Liver (tissue), 8 donors: ENCODE measurements at regions not wholly inside any gene's neighbourhood (a gene's known extent, or its start where the extent isn't known, plus 50 kb on each side); places are given as distances from the start of the nearest gene placed in this dataset.
A peak's percentile ranks its signal among the peaks of the same experiment; 100 is the strongest.

Experiments used
- DNase-seq: peaks from one replicate; pipeline ENCODE4 v3.0.0-alpha.2; 2017; ENCODE audit warnings: low spot score
- H3K27ac ChIP-seq, 2 donors: one replicate each; pipeline ENCODE4 v1.7.0; 2013; ENCODE audit warnings: inconsistent platforms in 2 of 2, low read length in 2 of 2, control low read depth in 1 of 2, low read depth in 1 of 2, mild to moderate bottlenecking in 1 of 2
- H3K27me3 ChIP-seq, 4 donors: one replicate each; pipeline versions ENCODE4 v1.6.1 to v1.7.0; 2013; ENCODE audit warnings: low read length in 3 of 4, inconsistent platforms in 1 of 4, mild to moderate bottlenecking in 1 of 4, moderate library complexity in 1 of 4; ENCODE audit not compliant: control insufficient read depth in 4 of 4, insufficient read depth in 4 of 4
- H3K36me3 ChIP-seq, 4 donors: one replicate each; pipeline versions ENCODE4 v1.6.1 to v1.7.0; 2013; ENCODE audit warnings: low read length in 3 of 4, mild to moderate bottlenecking in 3 of 4, low read depth in 1 of 4, moderate library complexity in 1 of 4; ENCODE audit not compliant: control insufficient read depth in 4 of 4, insufficient read depth in 3 of 4
- H3K4me1 ChIP-seq, 4 donors: one replicate each; pipeline versions ENCODE4 v1.6.1 to v1.7.0; 2013; ENCODE audit warnings: low read length in 3 of 4, mild to moderate bottlenecking in 3 of 4, moderate library complexity in 1 of 4; ENCODE audit not compliant: control insufficient read depth in 4 of 4, insufficient read depth in 4 of 4
- H3K4me3 ChIP-seq, 3 donors: one replicate each; pipeline versions ENCODE4 v1.6.1 to v1.7.0; 2013; ENCODE audit warnings: low read length in 3 of 3, control low read depth in 1 of 3, low read depth in 1 of 3, mild to moderate bottlenecking in 1 of 3
- H3K9ac ChIP-seq, 2 donors: one replicate each; pipeline ENCODE4 v1.7.0; 2013; ENCODE audit warnings: low read length in 2 of 2, mild to moderate bottlenecking in 2 of 2, moderate library complexity in 2 of 2, control low read depth in 1 of 2, low read depth in 1 of 2
- H3K9me3 ChIP-seq, 4 donors: one replicate each; pipeline versions ENCODE4 v1.6.1 to v1.7.0; 2013; ENCODE audit warnings: low read length in 3 of 4; ENCODE audit not compliant: control insufficient read depth in 4 of 4
- EGR1 ChIP-seq, 2 donors: IDR thresholded peaks; 2 replicates each; pipeline ENCODE4 v1.6.1; 2016 to 2018; ENCODE audit warnings: antibody characterized with exemption in 2 of 2, low read depth in 2 of 2
- FOXA1 ChIP-seq: IDR thresholded peaks from 2 replicates; pipeline ENCODE4 v1.6.1; 2016; ENCODE audit warnings: antibody characterized with exemption
- FOXA2 ChIP-seq: IDR thresholded peaks from 2 replicates; pipeline ENCODE4 v1.6.1; 2016; ENCODE audit warnings: antibody characterized with exemption
- GABPA ChIP-seq, 2 donors: IDR thresholded peaks in 1 of 2; conservative IDR thresholded peaks in 1 of 2; 2 replicates each; pipeline ENCODE4 v1.6.1; 2016; ENCODE audit warnings: antibody characterized with exemption in 2 of 2, mild to moderate bottlenecking in 1 of 2, moderate library complexity in 1 of 2
- HNF4A ChIP-seq, 2 donors: conservative IDR thresholded peaks; 2 replicates each; pipeline ENCODE4 v1.6.1; 2016; ENCODE audit warnings: antibody characterized with exemption in 2 of 2, mild to moderate bottlenecking in 2 of 2
- HNF4G ChIP-seq: IDR thresholded peaks from 2 replicates; pipeline ENCODE4 v1.6.1; 2016; ENCODE audit warnings: antibody characterized with exemption
- JUND ChIP-seq, 2 donors: IDR thresholded peaks; 2 replicates each; pipeline ENCODE4 v1.6.1; 2016; ENCODE audit warnings: antibody characterized with exemption in 2 of 2
- NR2F2 ChIP-seq: IDR thresholded peaks from 2 replicates; pipeline ENCODE4 v1.6.1; 2016; ENCODE audit warnings: antibody characterized with exemption
- RAD21 ChIP-seq, 2 donors: IDR thresholded peaks; 2 replicates each; pipeline ENCODE4 v1.6.1; 2016; ENCODE audit warnings: antibody characterized with exemption in 2 of 2, mild to moderate bottlenecking in 2 of 2
- RXRA ChIP-seq, 2 donors: IDR thresholded peaks; 2 replicates each; pipeline ENCODE4 v1.6.1; 2017 to 2018; ENCODE audit warnings: antibody characterized with exemption in 2 of 2, mild to moderate bottlenecking in 1 of 2
- SP1 ChIP-seq: IDR thresholded peaks from 2 replicates; pipeline ENCODE4 v1.6.1; 2018; ENCODE audit warnings: antibody characterized with exemption, mild to moderate bottlenecking
- TAF1 ChIP-seq: conservative IDR thresholded peaks from 2 replicates; pipeline ENCODE4 v1.6.1; 2016; ENCODE audit warnings: antibody characterized with exemption, mild to moderate bottlenecking
- YY1 ChIP-seq: IDR thresholded peaks from 2 replicates; pipeline ENCODE4 v1.6.1; 2016; ENCODE audit warnings: antibody characterized with exemption, mild to moderate bottlenecking
- WGBS: extraction: QIAGEN DNeasy Blood & Tissue Kit; methylation state at CpG from one replicate; pipeline ENCODE4 v1.1.7; 2013; 5-methylcytosine and 5-hydroxymethylcytosine counted together
- TF ChIP-seq, protein P1 (sequence below): IDR thresholded peaks from 2 replicates; pipeline ENCODE4 v1.6.1; 2016; ENCODE audit warnings: antibody characterized with exemption, mild to moderate bottlenecking
- TF ChIP-seq, protein P2 (sequence below): IDR thresholded peaks from 2 replicates; pipeline ENCODE4 v1.6.1; 2016; ENCODE audit warnings: antibody characterized with exemption
- TF ChIP-seq, protein P3 (sequence below): IDR thresholded peaks from 2 replicates; pipeline ENCODE4 v1.6.1; 2016; ENCODE audit warnings: antibody characterized with exemption
- TF ChIP-seq, protein P4 (sequence below): IDR thresholded peaks from 2 replicates; pipeline ENCODE4 v1.6.1; 2016; ENCODE audit warnings: antibody characterized with exemption
- TF ChIP-seq, protein P5 (sequence below): fragments of 150-350 bp; IDR thresholded peaks from 2 replicates; pipeline ENCODE4 v1.5.1; 2017; ENCODE audit warnings: improper control_type of control experiment, low read depth, low read length; ENCODE audit not compliant: missing input control
- donor health status: healthy.
- donor health status: healthy.
- donor health status: healthy.
- donor health status: healthy.
- donor health status: healthy.

DNA sequence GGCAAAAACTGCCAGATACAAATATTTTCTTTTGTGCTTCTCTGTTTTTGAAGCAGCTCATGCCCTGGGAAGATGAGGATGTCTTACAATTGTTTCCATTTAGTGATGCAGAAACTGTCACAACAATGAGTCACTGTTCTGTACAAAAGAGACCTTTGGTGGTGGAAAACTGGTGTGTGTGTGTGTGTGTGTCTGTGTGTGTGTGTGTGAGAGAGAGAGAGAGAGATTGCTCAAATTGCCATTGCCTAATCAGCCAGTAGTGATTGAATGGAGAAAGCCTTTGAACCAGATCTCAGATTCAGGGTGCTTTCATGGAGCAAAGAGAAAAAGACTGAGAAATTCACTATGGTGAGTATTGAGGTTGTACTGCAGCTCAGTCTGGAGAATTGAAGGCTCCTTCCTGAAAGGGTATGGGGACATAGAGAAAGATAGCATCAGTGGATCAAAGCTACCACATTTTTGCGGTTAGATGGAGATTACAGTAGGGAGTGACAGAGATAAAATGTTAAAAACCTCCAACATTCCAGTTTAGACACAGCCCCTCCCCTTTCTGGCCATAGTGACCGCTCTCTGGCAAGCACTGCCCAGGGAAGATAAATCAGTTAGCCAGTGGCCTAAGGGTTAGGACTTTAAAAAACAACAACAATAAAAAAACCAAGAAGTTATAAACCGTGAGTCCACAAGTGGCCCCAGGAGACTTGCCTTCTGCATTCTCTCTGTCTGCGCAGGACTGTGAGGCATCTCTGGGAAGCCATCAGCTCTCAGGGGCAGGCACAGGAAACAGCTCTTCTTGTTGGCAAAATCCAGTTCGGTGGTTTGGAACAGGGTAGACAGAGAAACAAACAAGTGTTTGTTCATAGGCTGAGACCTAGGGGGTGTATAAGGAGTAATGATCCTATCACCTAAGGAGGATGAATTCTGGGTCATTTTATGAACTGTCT lies 406.5 kb downstream of the DUSP10 start:
- Histone ChIP-seq H3K4me1 (peaks cover 0 to 5% (median 0%) of the 10 kb centered on the region in 4 donors), H3K4me3 (no peak overlapping the region), H3K36me3 (no peaks in the 10 kb centered on the region), H3K27me3 (no peaks in the 10 kb centered on the region), H3K9ac (no peak overlapping the region), H3K27ac (peak overlapping the region; percentile 43 to 54), H3K9me3 (peaks cover 0 to 11% (median 2%) of the 10 kb centered on the region in 4 donors)
- no peak for DNase-seq
- TF ChIP-seq JUND (IDR thresholded peaks at IDR 0.05) (peak; percentile 74 to 93), SP1 (no peak), FOXA2 (peak; percentile 27), TAF1 (no peak), RXRA (IDR thresholded peaks at IDR 0.05) (peak in 1 of 2 donors; percentile 72), NR2F2 (no peak), YY1 (peak; percentile 38), RAD21 (IDR thresholded peaks at IDR 0.05) (peak; percentile 23 to 34), FOXA1 (no peak), EGR1 (IDR thresholded peaks at IDR 0.05; ENCODE audit: low read depth in 2 of 2) (peak in 1 of 2 donors; percentile 63), HNF4G (no peak), HNF4A (conservative IDR thresholded peaks at IDR 0.05) (peak; percentile 30 to 62), GABPA (IDR thresholded peaks at IDR 0.05 in 1 of 2, conservative IDR thresholded peaks at IDR 0.05 in 1 of 2) (no peak)
- TF ChIP-seq, protein P1, sequence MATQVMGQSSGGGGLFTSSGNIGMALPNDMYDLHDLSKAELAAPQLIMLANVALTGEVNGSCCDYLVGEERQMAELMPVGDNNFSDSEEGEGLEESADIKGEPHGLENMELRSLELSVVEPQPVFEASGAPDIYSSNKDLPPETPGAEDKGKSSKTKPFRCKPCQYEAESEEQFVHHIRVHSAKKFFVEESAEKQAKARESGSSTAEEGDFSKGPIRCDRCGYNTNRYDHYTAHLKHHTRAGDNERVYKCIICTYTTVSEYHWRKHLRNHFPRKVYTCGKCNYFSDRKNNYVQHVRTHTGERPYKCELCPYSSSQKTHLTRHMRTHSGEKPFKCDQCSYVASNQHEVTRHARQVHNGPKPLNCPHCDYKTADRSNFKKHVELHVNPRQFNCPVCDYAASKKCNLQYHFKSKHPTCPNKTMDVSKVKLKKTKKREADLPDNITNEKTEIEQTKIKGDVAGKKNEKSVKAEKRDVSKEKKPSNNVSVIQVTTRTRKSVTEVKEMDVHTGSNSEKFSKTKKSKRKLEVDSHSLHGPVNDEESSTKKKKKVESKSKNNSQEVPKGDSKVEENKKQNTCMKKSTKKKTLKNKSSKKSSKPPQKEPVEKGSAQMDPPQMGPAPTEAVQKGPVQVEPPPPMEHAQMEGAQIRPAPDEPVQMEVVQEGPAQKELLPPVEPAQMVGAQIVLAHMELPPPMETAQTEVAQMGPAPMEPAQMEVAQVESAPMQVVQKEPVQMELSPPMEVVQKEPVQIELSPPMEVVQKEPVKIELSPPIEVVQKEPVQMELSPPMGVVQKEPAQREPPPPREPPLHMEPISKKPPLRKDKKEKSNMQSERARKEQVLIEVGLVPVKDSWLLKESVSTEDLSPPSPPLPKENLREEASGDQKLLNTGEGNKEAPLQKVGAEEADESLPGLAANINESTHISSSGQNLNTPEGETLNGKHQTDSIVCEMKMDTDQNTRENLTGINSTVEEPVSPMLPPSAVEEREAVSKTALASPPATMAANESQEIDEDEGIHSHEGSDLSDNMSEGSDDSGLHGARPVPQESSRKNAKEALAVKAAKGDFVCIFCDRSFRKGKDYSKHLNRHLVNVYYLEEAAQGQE: no peak
- TF ChIP-seq, protein P2, sequence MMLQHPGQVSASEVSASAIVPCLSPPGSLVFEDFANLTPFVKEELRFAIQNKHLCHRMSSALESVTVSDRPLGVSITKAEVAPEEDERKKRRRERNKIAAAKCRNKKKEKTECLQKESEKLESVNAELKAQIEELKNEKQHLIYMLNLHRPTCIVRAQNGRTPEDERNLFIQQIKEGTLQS: peak; percentile 54
- TF ChIP-seq, protein P3, sequence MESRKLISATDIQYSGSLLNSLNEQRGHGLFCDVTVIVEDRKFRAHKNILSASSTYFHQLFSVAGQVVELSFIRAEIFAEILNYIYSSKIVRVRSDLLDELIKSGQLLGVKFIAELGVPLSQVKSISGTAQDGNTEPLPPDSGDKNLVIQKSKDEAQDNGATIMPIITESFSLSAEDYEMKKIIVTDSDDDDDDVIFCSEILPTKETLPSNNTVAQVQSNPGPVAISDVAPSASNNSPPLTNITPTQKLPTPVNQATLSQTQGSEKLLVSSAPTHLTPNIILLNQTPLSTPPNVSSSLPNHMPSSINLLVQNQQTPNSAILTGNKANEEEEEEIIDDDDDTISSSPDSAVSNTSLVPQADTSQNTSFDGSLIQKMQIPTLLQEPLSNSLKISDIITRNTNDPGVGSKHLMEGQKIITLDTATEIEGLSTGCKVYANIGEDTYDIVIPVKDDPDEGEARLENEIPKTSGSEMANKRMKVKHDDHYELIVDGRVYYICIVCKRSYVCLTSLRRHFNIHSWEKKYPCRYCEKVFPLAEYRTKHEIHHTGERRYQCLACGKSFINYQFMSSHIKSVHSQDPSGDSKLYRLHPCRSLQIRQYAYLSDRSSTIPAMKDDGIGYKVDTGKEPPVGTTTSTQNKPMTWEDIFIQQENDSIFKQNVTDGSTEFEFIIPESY: peak; percentile 31
- TF ChIP-seq, protein P4, sequence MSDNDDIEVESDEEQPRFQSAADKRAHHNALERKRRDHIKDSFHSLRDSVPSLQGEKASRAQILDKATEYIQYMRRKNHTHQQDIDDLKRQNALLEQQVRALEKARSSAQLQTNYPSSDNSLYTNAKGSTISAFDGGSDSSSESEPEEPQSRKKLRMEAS: peak; percentile 30
- TF ChIP-seq, protein P5, sequence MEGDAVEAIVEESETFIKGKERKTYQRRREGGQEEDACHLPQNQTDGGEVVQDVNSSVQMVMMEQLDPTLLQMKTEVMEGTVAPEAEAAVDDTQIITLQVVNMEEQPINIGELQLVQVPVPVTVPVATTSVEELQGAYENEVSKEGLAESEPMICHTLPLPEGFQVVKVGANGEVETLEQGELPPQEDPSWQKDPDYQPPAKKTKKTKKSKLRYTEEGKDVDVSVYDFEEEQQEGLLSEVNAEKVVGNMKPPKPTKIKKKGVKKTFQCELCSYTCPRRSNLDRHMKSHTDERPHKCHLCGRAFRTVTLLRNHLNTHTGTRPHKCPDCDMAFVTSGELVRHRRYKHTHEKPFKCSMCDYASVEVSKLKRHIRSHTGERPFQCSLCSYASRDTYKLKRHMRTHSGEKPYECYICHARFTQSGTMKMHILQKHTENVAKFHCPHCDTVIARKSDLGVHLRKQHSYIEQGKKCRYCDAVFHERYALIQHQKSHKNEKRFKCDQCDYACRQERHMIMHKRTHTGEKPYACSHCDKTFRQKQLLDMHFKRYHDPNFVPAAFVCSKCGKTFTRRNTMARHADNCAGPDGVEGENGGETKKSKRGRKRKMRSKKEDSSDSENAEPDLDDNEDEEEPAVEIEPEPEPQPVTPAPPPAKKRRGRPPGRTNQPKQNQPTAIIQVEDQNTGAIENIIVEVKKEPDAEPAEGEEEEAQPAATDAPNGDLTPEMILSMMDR: no peak
- 38% methylated on average over 5 of the region's 5 CpGs for WGBS
